A549 (cell line): ENCODE measurements at regions not wholly inside any gene's neighbourhood (a gene's known extent, or its start where the extent isn't known, plus 50 kb on each side); places are given as distances from the start of the nearest gene placed in this dataset.

Source experiments
- POLR2A ChIP-seq: IDR thresholded peaks from 2 replicates; pipeline ENCODE4 v1.6.1; 2012; ENCODE audit warnings: mild to moderate bottlenecking, low read length
- TF ChIP-seq, protein P1 (sequence below): fragments of >200 bp; sonication (Bioruptor Twin); formaldehyde crosslinking; IDR thresholded peaks from 3 replicates; pipeline ENCODE4 v1.5.1; 2016

- TF ChIP-seq, protein P1, sequence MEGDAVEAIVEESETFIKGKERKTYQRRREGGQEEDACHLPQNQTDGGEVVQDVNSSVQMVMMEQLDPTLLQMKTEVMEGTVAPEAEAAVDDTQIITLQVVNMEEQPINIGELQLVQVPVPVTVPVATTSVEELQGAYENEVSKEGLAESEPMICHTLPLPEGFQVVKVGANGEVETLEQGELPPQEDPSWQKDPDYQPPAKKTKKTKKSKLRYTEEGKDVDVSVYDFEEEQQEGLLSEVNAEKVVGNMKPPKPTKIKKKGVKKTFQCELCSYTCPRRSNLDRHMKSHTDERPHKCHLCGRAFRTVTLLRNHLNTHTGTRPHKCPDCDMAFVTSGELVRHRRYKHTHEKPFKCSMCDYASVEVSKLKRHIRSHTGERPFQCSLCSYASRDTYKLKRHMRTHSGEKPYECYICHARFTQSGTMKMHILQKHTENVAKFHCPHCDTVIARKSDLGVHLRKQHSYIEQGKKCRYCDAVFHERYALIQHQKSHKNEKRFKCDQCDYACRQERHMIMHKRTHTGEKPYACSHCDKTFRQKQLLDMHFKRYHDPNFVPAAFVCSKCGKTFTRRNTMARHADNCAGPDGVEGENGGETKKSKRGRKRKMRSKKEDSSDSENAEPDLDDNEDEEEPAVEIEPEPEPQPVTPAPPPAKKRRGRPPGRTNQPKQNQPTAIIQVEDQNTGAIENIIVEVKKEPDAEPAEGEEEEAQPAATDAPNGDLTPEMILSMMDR = no peak
- no peak for TF ChIP-seq POLR2A
Observed at GRCh38 chr2:134777593-134777992, 58.8 kb upstream of the TMEM163 start.
